Liver (tissue), 8 donors: ENCODE measurements at regions not wholly inside any gene's neighbourhood (a gene's known extent, or its start where the extent isn't known, plus 50 kb on each side); places are given as distances from the start of the nearest gene placed in this dataset.

Experiments used
- DNase-seq: peaks from one replicate; pipeline ENCODE4 v3.0.0-alpha.2; 2017; ENCODE audit warnings: low spot score
- H3K27ac ChIP-seq, 2 donors: one replicate each; pipeline ENCODE4 v1.7.0; 2013; ENCODE audit warnings: inconsistent platforms in 2 of 2, low read length in 2 of 2, control low read depth in 1 of 2, low read depth in 1 of 2, mild to moderate bottlenecking in 1 of 2
- H3K27me3 ChIP-seq, 4 donors: one replicate each; pipeline versions ENCODE4 v1.6.1 to v1.7.0; 2013; ENCODE audit warnings: low read length in 3 of 4, inconsistent platforms in 1 of 4, mild to moderate bottlenecking in 1 of 4, moderate library complexity in 1 of 4; ENCODE audit not compliant: control insufficient read depth in 4 of 4, insufficient read depth in 4 of 4
- H3K36me3 ChIP-seq, 4 donors: one replicate each; pipeline versions ENCODE4 v1.6.1 to v1.7.0; 2013; ENCODE audit warnings: low read length in 3 of 4, mild to moderate bottlenecking in 3 of 4, low read depth in 1 of 4, moderate library complexity in 1 of 4; ENCODE audit not compliant: control insufficient read depth in 4 of 4, insufficient read depth in 3 of 4
- H3K4me1 ChIP-seq, 4 donors: one replicate each; pipeline versions ENCODE4 v1.6.1 to v1.7.0; 2013; ENCODE audit warnings: low read length in 3 of 4, mild to moderate bottlenecking in 3 of 4, moderate library complexity in 1 of 4; ENCODE audit not compliant: control insufficient read depth in 4 of 4, insufficient read depth in 4 of 4
- H3K4me3 ChIP-seq, 3 donors: one replicate each; pipeline versions ENCODE4 v1.6.1 to v1.7.0; 2013; ENCODE audit warnings: low read length in 3 of 3, control low read depth in 1 of 3, low read depth in 1 of 3, mild to moderate bottlenecking in 1 of 3
- H3K9ac ChIP-seq, 2 donors: one replicate each; pipeline ENCODE4 v1.7.0; 2013; ENCODE audit warnings: low read length in 2 of 2, mild to moderate bottlenecking in 2 of 2, moderate library complexity in 2 of 2, control low read depth in 1 of 2, low read depth in 1 of 2
- H3K9me3 ChIP-seq, 4 donors: one replicate each; pipeline versions ENCODE4 v1.6.1 to v1.7.0; 2013; ENCODE audit warnings: low read length in 3 of 4; ENCODE audit not compliant: control insufficient read depth in 4 of 4
- CTCF ChIP-seq: fragments of 150-350 bp; IDR thresholded peaks from 2 replicates; pipeline ENCODE4 v1.5.1; 2017; ENCODE audit warnings: improper control_type of control experiment, low read depth, low read length; ENCODE audit not compliant: missing input control
- EGR1 ChIP-seq, 2 donors: IDR thresholded peaks; 2 replicates each; pipeline ENCODE4 v1.6.1; 2016 to 2018; ENCODE audit warnings: antibody characterized with exemption in 2 of 2, low read depth in 2 of 2
- FOXA1 ChIP-seq: IDR thresholded peaks from 2 replicates; pipeline ENCODE4 v1.6.1; 2016; ENCODE audit warnings: antibody characterized with exemption
- FOXA2 ChIP-seq: IDR thresholded peaks from 2 replicates; pipeline ENCODE4 v1.6.1; 2016; ENCODE audit warnings: antibody characterized with exemption
- GABPA ChIP-seq, 2 donors: IDR thresholded peaks in 1 of 2; conservative IDR thresholded peaks in 1 of 2; 2 replicates each; pipeline ENCODE4 v1.6.1; 2016; ENCODE audit warnings: antibody characterized with exemption in 2 of 2, mild to moderate bottlenecking in 1 of 2, moderate library complexity in 1 of 2
- HNF4A ChIP-seq, 2 donors: conservative IDR thresholded peaks; 2 replicates each; pipeline ENCODE4 v1.6.1; 2016; ENCODE audit warnings: antibody characterized with exemption in 2 of 2, mild to moderate bottlenecking in 2 of 2
- HNF4G ChIP-seq: IDR thresholded peaks from 2 replicates; pipeline ENCODE4 v1.6.1; 2016; ENCODE audit warnings: antibody characterized with exemption
- JUND ChIP-seq, 2 donors: IDR thresholded peaks; 2 replicates each; pipeline ENCODE4 v1.6.1; 2016; ENCODE audit warnings: antibody characterized with exemption in 2 of 2
- NR2F2 ChIP-seq: IDR thresholded peaks from 2 replicates; pipeline ENCODE4 v1.6.1; 2016; ENCODE audit warnings: antibody characterized with exemption
- RAD21 ChIP-seq, 2 donors: IDR thresholded peaks; 2 replicates each; pipeline ENCODE4 v1.6.1; 2016; ENCODE audit warnings: antibody characterized with exemption in 2 of 2, mild to moderate bottlenecking in 2 of 2
- RXRA ChIP-seq, 2 donors: IDR thresholded peaks; 2 replicates each; pipeline ENCODE4 v1.6.1; 2017 to 2018; ENCODE audit warnings: antibody characterized with exemption in 2 of 2, mild to moderate bottlenecking in 1 of 2
- SP1 ChIP-seq: IDR thresholded peaks from 2 replicates; pipeline ENCODE4 v1.6.1; 2018; ENCODE audit warnings: antibody characterized with exemption, mild to moderate bottlenecking
- TAF1 ChIP-seq: conservative IDR thresholded peaks from 2 replicates; pipeline ENCODE4 v1.6.1; 2016; ENCODE audit warnings: antibody characterized with exemption, mild to moderate bottlenecking
- WGBS: extraction: QIAGEN DNeasy Blood & Tissue Kit; methylation state at CpG from one replicate; pipeline ENCODE4 v1.1.7; 2013; 5-methylcytosine and 5-hydroxymethylcytosine counted together
- TF ChIP-seq, protein P1 (sequence below): IDR thresholded peaks from 2 replicates; pipeline ENCODE4 v1.6.1; 2016; ENCODE audit warnings: antibody characterized with exemption
- TF ChIP-seq, protein P2 (sequence below): IDR thresholded peaks from 2 replicates; pipeline ENCODE4 v1.6.1; 2016; ENCODE audit warnings: antibody characterized with exemption
- TF ChIP-seq, protein P3 (sequence below): IDR thresholded peaks from 2 replicates; pipeline ENCODE4 v1.6.1; 2016; ENCODE audit warnings: antibody characterized with exemption
- donor health status: healthy.
- donor health status: healthy.
- donor health status: healthy.
- donor health status: healthy.
- donor health status: healthy.

DNA sequence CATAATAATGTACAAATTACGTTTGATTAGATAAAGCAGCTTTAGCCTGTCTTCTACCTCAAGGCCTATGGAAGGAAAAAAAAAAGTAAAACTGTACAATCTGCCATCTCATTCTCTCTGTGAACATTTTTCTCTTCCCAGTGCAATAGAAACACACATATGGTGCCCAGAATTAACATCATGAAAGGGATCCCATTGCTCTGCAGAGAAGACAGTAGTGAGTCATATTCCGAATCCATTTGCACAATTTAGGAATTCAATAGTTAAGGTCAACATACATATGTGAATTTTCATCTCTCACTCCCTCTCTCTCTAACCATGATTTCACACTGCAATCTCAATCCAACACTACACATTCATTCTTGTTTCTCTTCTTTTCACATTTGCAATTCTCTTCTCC lies 640.9 kb upstream of the SOX11 start:
- Histone ChIP-seq H3K9me3 (peaks cover 0 to 2% (median 0%) of the 10 kb centered on the region in 4 donors), H3K36me3 (no peaks in the 10 kb centered on the region), H3K27ac (no peak overlapping the region), H3K4me3 (no peak overlapping the region), H3K4me1 (no peaks in the 10 kb centered on the region), H3K27me3 (no peaks in the 10 kb centered on the region), H3K9ac (no peak overlapping the region)
- TF ChIP-seq RAD21 (IDR thresholded peaks at IDR 0.05) = no peak
- no peak for TF ChIP-seq FOXA2
- TF ChIP-seq, protein P1, sequence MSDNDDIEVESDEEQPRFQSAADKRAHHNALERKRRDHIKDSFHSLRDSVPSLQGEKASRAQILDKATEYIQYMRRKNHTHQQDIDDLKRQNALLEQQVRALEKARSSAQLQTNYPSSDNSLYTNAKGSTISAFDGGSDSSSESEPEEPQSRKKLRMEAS = no peak
- TF ChIP-seq, protein P2, sequence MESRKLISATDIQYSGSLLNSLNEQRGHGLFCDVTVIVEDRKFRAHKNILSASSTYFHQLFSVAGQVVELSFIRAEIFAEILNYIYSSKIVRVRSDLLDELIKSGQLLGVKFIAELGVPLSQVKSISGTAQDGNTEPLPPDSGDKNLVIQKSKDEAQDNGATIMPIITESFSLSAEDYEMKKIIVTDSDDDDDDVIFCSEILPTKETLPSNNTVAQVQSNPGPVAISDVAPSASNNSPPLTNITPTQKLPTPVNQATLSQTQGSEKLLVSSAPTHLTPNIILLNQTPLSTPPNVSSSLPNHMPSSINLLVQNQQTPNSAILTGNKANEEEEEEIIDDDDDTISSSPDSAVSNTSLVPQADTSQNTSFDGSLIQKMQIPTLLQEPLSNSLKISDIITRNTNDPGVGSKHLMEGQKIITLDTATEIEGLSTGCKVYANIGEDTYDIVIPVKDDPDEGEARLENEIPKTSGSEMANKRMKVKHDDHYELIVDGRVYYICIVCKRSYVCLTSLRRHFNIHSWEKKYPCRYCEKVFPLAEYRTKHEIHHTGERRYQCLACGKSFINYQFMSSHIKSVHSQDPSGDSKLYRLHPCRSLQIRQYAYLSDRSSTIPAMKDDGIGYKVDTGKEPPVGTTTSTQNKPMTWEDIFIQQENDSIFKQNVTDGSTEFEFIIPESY = no peak
- TF ChIP-seq GABPA (IDR thresholded peaks at IDR 0.05 in 1 of 2, conservative IDR thresholded peaks at IDR 0.05 in 1 of 2) = no peak
- TF ChIP-seq JUND (IDR thresholded peaks at IDR 0.05) = no peak
- no peak for TF ChIP-seq HNF4A (conservative IDR thresholded peaks at IDR 0.05)
- no peak for TF ChIP-seq HNF4G
- TF ChIP-seq FOXA1 = no peak
- TF ChIP-seq EGR1 (IDR thresholded peaks at IDR 0.05; ENCODE audit: low read depth in 2 of 2) = no peak
- no peak for DNase-seq
- WGBS = 54% methylated on average over 2 of the region's 2 CpGs

GRCh38 chr2:5052905-5053304 lies 639.3 kb upstream of the SOX11 start:
- no peak overlapping the region for H3K27ac ChIP-seq
- peaks cover 0 to 2% (median 0%) of the 10 kb centered on the region in 4 donors for H3K9me3 ChIP-seq
- no peak overlapping the region for H3K4me3 ChIP-seq
- WGBS = 79% methylated on average over 7 of the region's 7 CpGs
- H3K9ac ChIP-seq = no peak overlapping the region
- H3K36me3 ChIP-seq = no peaks in the 10 kb centered on the region
- TF ChIP-seq SP1 (no peak), CTCF (no peak), HNF4G (no peak), RAD21 (IDR thresholded peaks at IDR 0.05) (no peak)
- no peaks in the 10 kb centered on the region for H3K27me3 ChIP-seq
- DNase-seq = no peak
- H3K4me1 ChIP-seq = no peaks in the 10 kb centered on the region

DNA sequence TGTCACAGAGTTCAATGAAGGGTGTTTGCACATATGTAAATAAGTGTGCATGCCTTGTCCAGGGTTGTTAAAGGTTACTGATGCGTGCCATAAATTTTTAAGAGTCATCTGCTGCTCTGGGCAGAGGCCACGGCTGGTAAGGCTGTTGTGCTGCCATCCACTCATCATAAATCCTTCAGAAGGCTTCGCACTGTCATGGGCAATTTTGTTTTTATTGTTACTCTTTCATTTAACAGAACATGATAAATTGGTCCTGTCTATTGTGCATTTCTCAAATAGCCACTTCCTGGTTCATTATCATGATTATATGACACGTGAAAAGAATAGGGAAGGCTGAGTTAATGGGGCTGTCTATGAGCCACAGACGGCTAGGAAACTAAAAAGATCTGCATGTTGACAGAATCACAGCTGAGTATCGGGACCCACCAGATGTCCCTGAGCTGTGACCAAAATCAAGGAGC lies 634.3 kb upstream of the SOX11 start:
- no peaks in the 10 kb centered on the region for H3K9me3 ChIP-seq
- H3K27ac ChIP-seq = no peak overlapping the region
- H3K4me3 ChIP-seq = no peak overlapping the region
- no peaks in the 10 kb centered on the region for H3K4me1 ChIP-seq
- no peak overlapping the region for H3K9ac ChIP-seq
- TF ChIP-seq, protein P3, sequence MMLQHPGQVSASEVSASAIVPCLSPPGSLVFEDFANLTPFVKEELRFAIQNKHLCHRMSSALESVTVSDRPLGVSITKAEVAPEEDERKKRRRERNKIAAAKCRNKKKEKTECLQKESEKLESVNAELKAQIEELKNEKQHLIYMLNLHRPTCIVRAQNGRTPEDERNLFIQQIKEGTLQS = no peak
- TF ChIP-seq NR2F2 (no peak), GABPA (IDR thresholded peaks at IDR 0.05 in 1 of 2, conservative IDR thresholded peaks at IDR 0.05 in 1 of 2) (no peak), EGR1 (IDR thresholded peaks at IDR 0.05; ENCODE audit: low read depth in 2 of 2) (no peak), HNF4A (conservative IDR thresholded peaks at IDR 0.05) (no peak), RXRA (IDR thresholded peaks at IDR 0.05) (no peak), JUND (IDR thresholded peaks at IDR 0.05) (no peak), TAF1 (no peak), FOXA2 (no peak), RAD21 (IDR thresholded peaks at IDR 0.05) (no peak)
- TF ChIP-seq, protein P1 = no peak
- TF ChIP-seq, protein P2 = no peak
- DNase-seq = no peak
- WGBS = 52% methylated on average over 6 of the region's 6 CpGs
- no peaks in the 10 kb centered on the region for H3K27me3 ChIP-seq
- H3K36me3 ChIP-seq = no peaks in the 10 kb centered on the region
